ENCODE measurements at regions not wholly inside any gene's neighbourhood (a gene's known extent, or its start where the extent isn't known, plus 50 kb on each side); places are given as distances from the start of the nearest gene placed in this dataset.
"Not testable (repeated sequence)": the region's sequence is repeated elsewhere in the genome, so short reads cannot be mapped to it uniquely, and the experiment has no call there.

DNA sequence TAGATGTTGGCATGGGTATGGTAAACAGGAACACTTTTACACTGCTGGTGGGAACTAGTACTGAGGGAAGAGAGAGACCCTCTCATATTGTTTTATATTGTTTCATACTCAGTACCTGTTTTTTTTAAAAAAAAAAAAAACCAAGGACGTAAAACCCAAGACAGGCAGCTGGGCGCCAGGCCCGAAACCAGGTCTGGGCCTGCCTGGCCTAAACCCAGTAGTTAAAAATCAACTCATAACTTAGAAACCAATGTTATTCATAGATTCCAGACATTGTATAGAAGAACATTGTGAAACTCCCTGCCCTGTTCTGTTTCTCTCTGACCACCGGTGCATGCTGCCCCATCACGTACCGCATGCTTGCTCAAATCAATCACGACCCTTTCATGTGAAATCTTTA is 125.5 kb downstream of the FAM170A start:
- H3K18ac ChIP-seq (ENCODE audit: low read depth, low read length); dilution Hi-C loops (cut with HindIII; ENCODE audit: low sequenced_read_pairs, unreplicated experiment); H2AFZ ChIP-seq (replicated peaks; ENCODE audit: low read length, poor library complexity); H3K9me1 ChIP-seq (ENCODE audit: insufficient read depth, low read length); H2AK5ac ChIP-seq (ENCODE audit: low read depth, low read length); H3K4me3 ChIP-seq (ENCODE audit: insufficient read depth, low read depth, low read length); BruUV-seq (replicated peaks); H4K20me1 ChIP-seq (ENCODE audit: insufficient read depth, low read length); H3K36me3 ChIP-seq (ENCODE audit: control insufficient read depth, insufficient read depth, low read length); DNase-seq; H2BK120ac ChIP-seq (ENCODE audit: low read depth, low read length); CTCF ChIA-PET; H3K27me3 ChIP-seq (ENCODE audit: control insufficient read depth, insufficient read depth, low read length); H3K56ac ChIP-seq (ENCODE audit: extremely low read depth, insufficient read depth, low read length); H4K8ac ChIP-seq (ENCODE audit: low read depth in 2 of 2, low read length in 2 of 2); H3K79me1 ChIP-seq (ENCODE audit: low read depth in 1 of 2, low read length in 2 of 2); intact Hi-C loops (cut with micrococcal nuclease); POLR2A ChIA-PET (ENCODE audit: unreplicated experiment); H3K14ac ChIP-seq (replicated peaks; ENCODE audit: low read depth, low read length); H3K27ac ChIP-seq (ENCODE audit: insufficient read depth, low read length); H2BK20ac ChIP-seq (ENCODE audit: low read depth, low read length); H3K4ac ChIP-seq (ENCODE audit: low read depth, low read length); ATAC-seq (ENCODE audit: low read depth); H4K91ac ChIP-seq (ENCODE audit: insufficient read depth, low read depth, low read length); H3K4me1 ChIP-seq (ENCODE audit: control insufficient read depth, insufficient read depth, low read length); H2BK15ac ChIP-seq (ENCODE audit: low read depth, low read length); H3K23ac ChIP-seq (ENCODE audit: low read depth, low read length); H3K4me2 ChIP-seq (ENCODE audit: low read depth, low read length); H4K5ac ChIP-seq (ENCODE audit: low read depth, low read length); H3K9me3 ChIP-seq (ENCODE audit: control insufficient read depth, insufficient read depth, low read length); in situ Hi-C loops (cut with MboI; ENCODE audit: low sequenced_read_pairs); H2AK9ac ChIP-seq (replicated peaks; ENCODE audit: low read depth, low read length, poor library complexity); H2BK5ac ChIP-seq (ENCODE audit: low read depth, low read length, poor library complexity, severe bottlenecking); H3K9ac ChIP-seq (ENCODE audit: low read depth, low read length): not testable (repeated sequence)
- WGBS, 2 experiments (ENCODE audit: extremely low coverage in 2 of 2, insufficient read length in 1 of 2), result no CpG with 5 or more reads among the region's 7 CpGs
